A549 (cell line): ENCODE measurements at regions not wholly inside any gene's neighbourhood (a gene's known extent, or its start where the extent isn't known, plus 50 kb on each side); places are given as distances from the start of the nearest gene placed in this dataset.

Experiments used
- ATAC-seq, 2 experiments: fragments of 200-7000 bp in 1 of 2; fragments of >200 bp in 1 of 2; cut with Nextera tagmentation in 1 of 2; cut with Tn5 transposase in 1 of 2; 3 replicates each; pipeline versions ENCODE4 v1.8.0 to v1.9.1; 2018 to 2020; ENCODE audit warnings: mild to moderate bottlenecking in 1 of 2, moderate library complexity in 1 of 2
- CTCF ChIA-PET: fragments of 300-600 bp; sonication (Branson Sonifier 250); formaldehyde crosslinking; extraction: SDS; loops from one replicate; lab custom pipeline; 2021; ENCODE audit warnings: antibody characterized with exemption, inconsistent platforms; lab: Yijun Ruan, JAX
- POLR2A ChIA-PET: fragments of 350-600 bp; formaldehyde crosslinking; extraction: SDS; loops from one replicate; lab custom pipeline; 2021; ENCODE audit warnings: antibody characterized with exemption, inconsistent platforms; lab: Yijun Ruan, JAX
- DNase-seq, 2 experiments: peaks; one replicate each; pipeline versions ENCODE4 v3.0.0 to v3.0.0-alpha.2; 2011 to 2016; ENCODE audit warnings: low read depth in 1 of 2, low spot score in 1 of 2
- FAIRE-seq: peaks from 2 replicates; lab custom pipeline; 2011; peaks lifted over from hg19 to GRCh38; lab: Jason Lieb, UNC
- H3K27ac ChIP-seq, 2 experiments: fragments of >200 bp; sonication (Bioruptor Twin); formaldehyde crosslinking; 3 replicates each; pipeline ENCODE4 v1.5.1; 2016 to 2017
- H3K4me1 ChIP-seq: fragments of >200 bp; sonication (Bioruptor Twin); formaldehyde crosslinking; 3 replicates; pipeline ENCODE4 v1.6.1; 2016
- H3K4me2 ChIP-seq: fragments of >200 bp; sonication (Bioruptor Twin); formaldehyde crosslinking; 3 replicates; pipeline ENCODE4 v1.6.1; 2016
- H3K4me3 ChIP-seq: fragments of >200 bp; sonication (Bioruptor Twin); formaldehyde crosslinking; 3 replicates; pipeline ENCODE4 v1.5.1; 2016
- H3K9me3 ChIP-seq: fragments of >200 bp; sonication (Bioruptor Twin); formaldehyde crosslinking; 3 replicates; pipeline ENCODE4 v1.6.1; 2016
- CBX2 ChIP-seq: fragments of 200-600 bp; sonication (generic); IDR thresholded peaks from 2 replicates; pipeline ENCODE4 v1.6.1; 2016; ENCODE audit warnings: low read depth, mild to moderate bottlenecking, borderline replicate concordance
- CEBPB ChIP-seq, 2 experiments: fragments of >200 bp in 1 of 2; sonication (Bioruptor Twin) in 1 of 2; formaldehyde crosslinking in 1 of 2; IDR thresholded peaks; 2 replicates each; pipeline ENCODE4 v1.6.1; 2012 to 2016
- CTCF ChIP-seq: fragments of >200 bp; sonication (Bioruptor Twin); formaldehyde crosslinking; IDR thresholded peaks from 3 replicates; pipeline ENCODE4 v1.5.1; 2016
- EHF ChIP-seq: fragments of 250-450 bp; sonication (Bioruptor Pico); IDR thresholded peaks from 2 replicates; pipeline ENCODE4 v1.5.0; 2020; ENCODE audit warnings: mild to moderate bottlenecking
- ELK1 ChIP-seq: fragments of 150-350 bp; IDR thresholded peaks from 2 replicates; pipeline ENCODE4 v1.6.1; 2014; ENCODE audit warnings: low read depth, mild to moderate bottlenecking, low read length
- ESRRA ChIP-seq: fragments of 150-350 bp; IDR thresholded peaks from 2 replicates; pipeline ENCODE4 v1.6.1; 2014; ENCODE audit warnings: mild to moderate bottlenecking, low read length, borderline replicate concordance
- FOSB ChIP-seq: fragments of 250-450 bp; sonication (Bioruptor Pico); IDR thresholded peaks from 2 replicates; pipeline ENCODE4 v1.5.0; 2020; ENCODE audit warnings: mild to moderate bottlenecking, moderate library complexity
- HOXB5 ChIP-seq: fragments of 250-450 bp; sonication (Bioruptor Pico); IDR thresholded peaks from 2 replicates; pipeline ENCODE4 v1.5.0; 2020; ENCODE audit warnings: mild to moderate bottlenecking, moderate library complexity
- JUNB ChIP-seq: fragments of >200 bp; sonication (Bioruptor Twin); formaldehyde crosslinking; IDR thresholded peaks from 2 replicates; pipeline ENCODE4 v1.6.1; 2016
- KDM1A ChIP-seq: fragments of 200-600 bp; sonication (generic); IDR thresholded peaks from 2 replicates; pipeline ENCODE4 v1.6.1; 2016; ENCODE audit warnings: low read depth, mild to moderate bottlenecking
- KDM5A ChIP-seq: fragments of 200-600 bp; sonication (generic); IDR thresholded peaks from 2 replicates; pipeline ENCODE4 v1.6.1; 2016; ENCODE audit warnings: antibody characterized with exemption, mild to moderate bottlenecking
- MAFK ChIP-seq: fragments of 450-650 bp; IDR thresholded peaks from 2 replicates; pipeline ENCODE4 v1.6.1; 2014; ENCODE audit not compliant: partially characterized antibody
- MYC ChIP-seq: IDR thresholded peaks from 2 replicates; pipeline ENCODE4 v1.6.1; 2012; ENCODE audit warnings: mild to moderate bottlenecking, inconsistent platforms, low read length, improper control_type of control experiment, borderline replicate concordance
- NR3C1 ChIP-seq: fragments of >200 bp; sonication (Bioruptor Twin); formaldehyde crosslinking; IDR thresholded peaks from 3 replicates; pipeline ENCODE4 v1.6.1; 2017
- POLR2A ChIP-seq: IDR thresholded peaks from 2 replicates; pipeline ENCODE4 v1.6.1; 2012; ENCODE audit warnings: mild to moderate bottlenecking, low read length
- POLR2AphosphoS2 ChIP-seq: conservative IDR thresholded peaks from 2 replicates; pipeline ENCODE4 v1.6.1; 2012; ENCODE audit warnings: low read length, improper control_type of control experiment, inconsistent platforms
- RAD21 ChIP-seq, 2 experiments: fragments of >200 bp in 1 of 2; sonication (Bioruptor Twin) in 1 of 2; formaldehyde crosslinking in 1 of 2; IDR thresholded peaks in 1 of 2; conservative IDR thresholded peaks in 1 of 2; 2 replicates in 1 of 2; 3 replicates in 1 of 2; pipeline ENCODE4 v1.6.1; 2012 to 2018; ENCODE audit warnings: inconsistent platforms in 1 of 2
- RARB ChIP-seq: fragments of 250-450 bp; sonication (Bioruptor Pico); IDR thresholded peaks from 2 replicates; pipeline ENCODE4 v1.8.0; 2021; ENCODE audit warnings: mild to moderate bottlenecking, moderate library complexity
- RFX5 ChIP-seq: fragments of 450-650 bp; IDR thresholded peaks from 2 replicates; pipeline ENCODE4 v1.7.1; 2014; ENCODE audit warnings: antibody characterized with exemption, mild to moderate bottlenecking, moderate library complexity
- SREBF2 ChIP-seq: fragments of 450-650 bp; IDR thresholded peaks from 2 replicates; pipeline ENCODE4 v1.6.1; 2014; ENCODE audit warnings: mild to moderate bottlenecking, moderate library complexity
- TFCP2L1 ChIP-seq: fragments of 250-450 bp; sonication (Bioruptor Pico); IDR thresholded peaks from 2 replicates; pipeline ENCODE4 v1.5.0; 2021; ENCODE audit warnings: mild to moderate bottlenecking
- WGBS: methylation state at CpG from one replicate; pipeline ENCODE4 v1.1.6; 2017; ENCODE audit errors: missing lambda C conversion rate; 5-methylcytosine and 5-hydroxymethylcytosine counted together
- TF ChIP-seq, protein P1 (sequence below): fragments of 450-650 bp; IDR thresholded peaks from 2 replicates; pipeline ENCODE4 v1.6.1; 2014; ENCODE audit warnings: antibody characterized with exemption
- TF ChIP-seq, protein P2 (sequence below): fragments of 250-450 bp; sonication (Bioruptor Pico); IDR thresholded peaks from 2 replicates; pipeline ENCODE4 v1.5.0; 2020; ENCODE audit warnings: low read depth, mild to moderate bottlenecking, moderate library complexity
- TF ChIP-seq, protein P3 (sequence below): fragments of 200-600 bp; sonication (generic); IDR thresholded peaks from 2 replicates; pipeline ENCODE4 v1.6.1; 2016; ENCODE audit warnings: antibody characterized with exemption, mild to moderate bottlenecking, moderate library complexity

GRCh38 chr2:56912490-56912889 lies 728.7 kb downstream of the CCDC85A start:
- Histone ChIP-seq H3K4me3 (no peak overlapping the region), H3K27ac (no peak overlapping the region), H3K4me1 (no peaks in the 10 kb centered on the region), H3K9me3 (0 out of 3 replicates have a peak, but pooled peaks cover 2% of the 10 kb centered on the region), H3K4me2 (no peak overlapping the region)
- ATAC-seq, result no peak
- POLR2A ChIA-PET, result no interaction called here
- 4% methylated on average over 4 of the region's 4 CpGs for WGBS
- CTCF ChIA-PET, result no interaction called here
- no peak for FAIRE-seq
- TF ChIP-seq SREBF2 (no peak), CTCF (no peak), POLR2AphosphoS2 (no peak), KDM5A (no peak), MAFK (no peak), EHF (CRISPR knock-in tag) (no peak), RARB (CRISPR knock-in tag) (no peak), MYC (no peak), CBX2 (no peak), KDM1A (no peak), NR3C1 (no peak), HOXB5 (CRISPR knock-in tag) (no peak), FOSB (CRISPR knock-in tag) (no peak), CEBPB (IDR thresholded peaks at IDR 0.05) (no peak)
- TF ChIP-seq, protein P1, sequence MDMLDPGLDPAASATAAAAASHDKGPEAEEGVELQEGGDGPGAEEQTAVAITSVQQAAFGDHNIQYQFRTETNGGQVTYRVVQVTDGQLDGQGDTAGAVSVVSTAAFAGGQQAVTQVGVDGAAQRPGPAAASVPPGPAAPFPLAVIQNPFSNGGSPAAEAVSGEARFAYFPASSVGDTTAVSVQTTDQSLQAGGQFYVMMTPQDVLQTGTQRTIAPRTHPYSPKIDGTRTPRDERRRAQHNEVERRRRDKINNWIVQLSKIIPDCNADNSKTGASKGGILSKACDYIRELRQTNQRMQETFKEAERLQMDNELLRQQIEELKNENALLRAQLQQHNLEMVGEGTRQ, result no peak
- TF ChIP-seq, protein P2, sequence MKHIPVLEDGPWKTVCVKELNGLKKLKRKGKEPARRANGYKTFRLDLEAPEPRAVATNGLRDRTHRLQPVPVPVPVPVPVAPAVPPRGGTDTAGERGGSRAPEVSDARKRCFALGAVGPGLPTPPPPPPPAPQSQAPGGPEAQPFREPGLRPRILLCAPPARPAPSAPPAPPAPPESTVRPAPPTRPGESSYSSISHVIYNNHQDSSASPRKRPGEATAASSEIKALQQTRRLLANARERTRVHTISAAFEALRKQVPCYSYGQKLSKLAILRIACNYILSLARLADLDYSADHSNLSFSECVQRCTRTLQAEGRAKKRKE, result no peak
- TF ChIP-seq, protein P3, sequence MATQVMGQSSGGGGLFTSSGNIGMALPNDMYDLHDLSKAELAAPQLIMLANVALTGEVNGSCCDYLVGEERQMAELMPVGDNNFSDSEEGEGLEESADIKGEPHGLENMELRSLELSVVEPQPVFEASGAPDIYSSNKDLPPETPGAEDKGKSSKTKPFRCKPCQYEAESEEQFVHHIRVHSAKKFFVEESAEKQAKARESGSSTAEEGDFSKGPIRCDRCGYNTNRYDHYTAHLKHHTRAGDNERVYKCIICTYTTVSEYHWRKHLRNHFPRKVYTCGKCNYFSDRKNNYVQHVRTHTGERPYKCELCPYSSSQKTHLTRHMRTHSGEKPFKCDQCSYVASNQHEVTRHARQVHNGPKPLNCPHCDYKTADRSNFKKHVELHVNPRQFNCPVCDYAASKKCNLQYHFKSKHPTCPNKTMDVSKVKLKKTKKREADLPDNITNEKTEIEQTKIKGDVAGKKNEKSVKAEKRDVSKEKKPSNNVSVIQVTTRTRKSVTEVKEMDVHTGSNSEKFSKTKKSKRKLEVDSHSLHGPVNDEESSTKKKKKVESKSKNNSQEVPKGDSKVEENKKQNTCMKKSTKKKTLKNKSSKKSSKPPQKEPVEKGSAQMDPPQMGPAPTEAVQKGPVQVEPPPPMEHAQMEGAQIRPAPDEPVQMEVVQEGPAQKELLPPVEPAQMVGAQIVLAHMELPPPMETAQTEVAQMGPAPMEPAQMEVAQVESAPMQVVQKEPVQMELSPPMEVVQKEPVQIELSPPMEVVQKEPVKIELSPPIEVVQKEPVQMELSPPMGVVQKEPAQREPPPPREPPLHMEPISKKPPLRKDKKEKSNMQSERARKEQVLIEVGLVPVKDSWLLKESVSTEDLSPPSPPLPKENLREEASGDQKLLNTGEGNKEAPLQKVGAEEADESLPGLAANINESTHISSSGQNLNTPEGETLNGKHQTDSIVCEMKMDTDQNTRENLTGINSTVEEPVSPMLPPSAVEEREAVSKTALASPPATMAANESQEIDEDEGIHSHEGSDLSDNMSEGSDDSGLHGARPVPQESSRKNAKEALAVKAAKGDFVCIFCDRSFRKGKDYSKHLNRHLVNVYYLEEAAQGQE, result no peak
- DNase-seq, result no peak

DNA sequence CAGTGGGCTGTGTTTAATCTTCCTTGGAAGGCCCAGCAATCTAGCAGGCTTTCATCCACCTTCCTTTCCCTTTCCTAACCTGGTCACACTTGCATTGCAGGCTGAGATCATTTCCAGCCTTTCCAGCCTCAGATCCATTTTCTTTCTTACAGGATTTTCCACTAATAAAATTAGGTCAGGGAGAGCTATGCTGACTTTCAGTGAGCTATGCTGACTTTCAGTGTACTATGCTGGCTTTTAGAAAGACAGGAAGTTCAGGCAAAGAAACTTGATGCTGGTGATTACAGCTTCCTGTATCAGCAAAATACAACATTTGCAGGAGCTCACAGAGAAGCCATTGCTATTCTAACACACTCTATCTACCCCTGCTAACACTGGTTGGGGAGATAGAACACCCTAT lies 735.0 kb downstream of the CCDC85A start:
- Histone ChIP-seq H3K27ac (no peak overlapping the region), H3K9me3 (0 out of 3 replicates have a peak, but pooled peaks cover 2% of the 10 kb centered on the region), H3K4me1 (no peaks in the 10 kb centered on the region), H3K4me3 (no peak overlapping the region), H3K4me2 (no peak overlapping the region)
- no peak for TF ChIP-seq RAD21 (conservative IDR thresholded peaks at IDR 0.05 in 1 of 2, IDR thresholded peaks at IDR 0.05 in 1 of 2)
- no peak for TF ChIP-seq POLR2A
- TF ChIP-seq RARB (CRISPR knock-in tag), result no peak
- TF ChIP-seq ESRRA, result no peak
- no peak for TF ChIP-seq JUNB
- TF ChIP-seq, protein P2, result no peak
- TF ChIP-seq ELK1, result no peak
- TF ChIP-seq RFX5, result no peak
- TF ChIP-seq TFCP2L1 (CRISPR knock-in tag), result no peak
- TF ChIP-seq MAFK, result no peak
- ChIA-PET CTCF (no interaction called here), POLR2A (no interaction called here)
- no peak for FAIRE-seq
- DNase-seq, result no peak
- ATAC-seq, result no peak
